Forelimb muscle (tissue), 1 donor: ENCODE measurements at regions not wholly inside any gene's neighbourhood (a gene's known extent, or its start where the extent isn't known, plus 50 kb on each side); places are given as distances from the start of the nearest gene placed in this dataset.

Source experiments
- DNase-seq: peaks from one replicate; pipeline ENCODE4 v3.0.0-alpha.2; 2013; ENCODE audit warnings: low read depth

- no peak for DNase-seq
Observed at GRCh38 chr10:27451054-27451453, 53.0 kb upstream of the RAB18 start.

- no peak for DNase-seq
Observed at GRCh38 chr10:27450225-27450624, 53.9 kb upstream of the RAB18 start.

GRCh38 chr10:27449571-27449970 is 54.5 kb upstream of the RAB18 start:
- no peak for DNase-seq

GRCh38 chr10:27448921-27449320 is 55.2 kb upstream of the RAB18 start:
- DNase-seq, result no peak

- DNase-seq, result no peak
Observed at GRCh38 chr10:27447540-27447939, 56.6 kb upstream of the RAB18 start.

- DNase-seq, result peak; percentile 20
Observed at GRCh38 chr10:27446091-27446918, 57.8 kb upstream of the RAB18 start.

GRCh38 chr10:27445070-27445469 is 59.0 kb upstream of the RAB18 start:
- no peak for DNase-seq

GRCh38 chr10:27440478-27440877 is 63.6 kb upstream of the RAB18 start:
- DNase-seq, result no peak

- DNase-seq, result no peak
Observed at GRCh38 chr10:27440021-27440420, 64.1 kb upstream of the RAB18 start.

- no peak for DNase-seq
Observed at GRCh38 chr10:27439101-27439500, 65.0 kb upstream of the RAB18 start.

- DNase-seq, result no peak
Observed at GRCh38 chr10:27437775-27438174, 66.3 kb upstream of the RAB18 start.

GRCh38 chr10:27436710-27437109 is 67.4 kb upstream of the RAB18 start:
- DNase-seq, result no peak

GRCh38 chr10:27433976-27434375 is 70.1 kb upstream of the RAB18 start:
- no peak for DNase-seq

- no peak for DNase-seq
Observed at GRCh38 chr10:27426948-27427467, 77.1 kb upstream of the RAB18 start.

- no peak for DNase-seq
Observed at GRCh38 chr10:27413831-27414348, 90.2 kb upstream of the RAB18 start.

GRCh38 chr10:27413387-27413786 is 90.7 kb upstream of the RAB18 start:
- DNase-seq, result no peak

- peak; percentile 4 for DNase-seq
Observed at GRCh38 chr10:27410153-27410552, 94.0 kb upstream of the RAB18 start.

- no peak for DNase-seq
Observed at GRCh38 chr10:27407271-27407670, 96.8 kb upstream of the RAB18 start.

GRCh38 chr10:27399871-27400270 is 104.2 kb upstream of the RAB18 start:
- DNase-seq, result no peak

- no peak for DNase-seq
Observed at GRCh38 chr10:27393961-27394360, 110.1 kb upstream of the RAB18 start.

GRCh38 chr10:27392606-27393005 is 111.5 kb upstream of the RAB18 start:
- DNase-seq, result no peak

GRCh38 chr10:27391916-27392315 is 112.2 kb upstream of the RAB18 start:
- DNase-seq, result no peak

- no peak for DNase-seq
Observed at GRCh38 chr10:27391325-27391724, 112.8 kb upstream of the RAB18 start.
